Liver (tissue), 8 donors: ENCODE measurements at regions not wholly inside any gene's neighbourhood (a gene's known extent, or its start where the extent isn't known, plus 50 kb on each side); places are given as distances from the start of the nearest gene placed in this dataset.

Source experiments
- DNase-seq: peaks from one replicate; pipeline ENCODE4 v3.0.0-alpha.2; 2017; ENCODE audit warnings: low spot score
- H3K27ac ChIP-seq, 2 donors: one replicate each; pipeline ENCODE4 v1.7.0; 2013; ENCODE audit warnings: inconsistent platforms in 2 of 2, low read length in 2 of 2, control low read depth in 1 of 2, low read depth in 1 of 2, mild to moderate bottlenecking in 1 of 2
- H3K27me3 ChIP-seq, 4 donors: one replicate each; pipeline versions ENCODE4 v1.6.1 to v1.7.0; 2013; ENCODE audit warnings: low read length in 3 of 4, inconsistent platforms in 1 of 4, mild to moderate bottlenecking in 1 of 4, moderate library complexity in 1 of 4; ENCODE audit not compliant: control insufficient read depth in 4 of 4, insufficient read depth in 4 of 4
- H3K36me3 ChIP-seq, 4 donors: one replicate each; pipeline versions ENCODE4 v1.6.1 to v1.7.0; 2013; ENCODE audit warnings: low read length in 3 of 4, mild to moderate bottlenecking in 3 of 4, low read depth in 1 of 4, moderate library complexity in 1 of 4; ENCODE audit not compliant: control insufficient read depth in 4 of 4, insufficient read depth in 3 of 4
- H3K4me1 ChIP-seq, 4 donors: one replicate each; pipeline versions ENCODE4 v1.6.1 to v1.7.0; 2013; ENCODE audit warnings: low read length in 3 of 4, mild to moderate bottlenecking in 3 of 4, moderate library complexity in 1 of 4; ENCODE audit not compliant: control insufficient read depth in 4 of 4, insufficient read depth in 4 of 4
- H3K4me3 ChIP-seq, 3 donors: one replicate each; pipeline versions ENCODE4 v1.6.1 to v1.7.0; 2013; ENCODE audit warnings: low read length in 3 of 3, control low read depth in 1 of 3, low read depth in 1 of 3, mild to moderate bottlenecking in 1 of 3
- H3K9ac ChIP-seq, 2 donors: one replicate each; pipeline ENCODE4 v1.7.0; 2013; ENCODE audit warnings: low read length in 2 of 2, mild to moderate bottlenecking in 2 of 2, moderate library complexity in 2 of 2, control low read depth in 1 of 2, low read depth in 1 of 2
- H3K9me3 ChIP-seq, 4 donors: one replicate each; pipeline versions ENCODE4 v1.6.1 to v1.7.0; 2013; ENCODE audit warnings: low read length in 3 of 4; ENCODE audit not compliant: control insufficient read depth in 4 of 4
- ATF3 ChIP-seq: IDR thresholded peaks from 2 replicates; pipeline ENCODE4 v1.6.1; 2016; ENCODE audit warnings: antibody characterized with exemption
- CTCF ChIP-seq: fragments of 150-350 bp; IDR thresholded peaks from 2 replicates; pipeline ENCODE4 v1.5.1; 2017; ENCODE audit warnings: improper control_type of control experiment, low read depth, low read length; ENCODE audit not compliant: missing input control
- EGR1 ChIP-seq, 2 donors: IDR thresholded peaks; 2 replicates each; pipeline ENCODE4 v1.6.1; 2016 to 2018; ENCODE audit warnings: antibody characterized with exemption in 2 of 2, low read depth in 2 of 2
- FOXA1 ChIP-seq: IDR thresholded peaks from 2 replicates; pipeline ENCODE4 v1.6.1; 2016; ENCODE audit warnings: antibody characterized with exemption
- FOXA2 ChIP-seq: IDR thresholded peaks from 2 replicates; pipeline ENCODE4 v1.6.1; 2016; ENCODE audit warnings: antibody characterized with exemption
- GABPA ChIP-seq, 2 donors: IDR thresholded peaks in 1 of 2; conservative IDR thresholded peaks in 1 of 2; 2 replicates each; pipeline ENCODE4 v1.6.1; 2016; ENCODE audit warnings: antibody characterized with exemption in 2 of 2, mild to moderate bottlenecking in 1 of 2, moderate library complexity in 1 of 2
- HNF4A ChIP-seq, 2 donors: conservative IDR thresholded peaks; 2 replicates each; pipeline ENCODE4 v1.6.1; 2016; ENCODE audit warnings: antibody characterized with exemption in 2 of 2, mild to moderate bottlenecking in 2 of 2
- HNF4G ChIP-seq: IDR thresholded peaks from 2 replicates; pipeline ENCODE4 v1.6.1; 2016; ENCODE audit warnings: antibody characterized with exemption
- JUND ChIP-seq, 2 donors: IDR thresholded peaks; 2 replicates each; pipeline ENCODE4 v1.6.1; 2016; ENCODE audit warnings: antibody characterized with exemption in 2 of 2
- MAX ChIP-seq: IDR thresholded peaks from 2 replicates; pipeline ENCODE4 v1.6.1; 2016; ENCODE audit warnings: antibody characterized with exemption
- NR2F2 ChIP-seq: IDR thresholded peaks from 2 replicates; pipeline ENCODE4 v1.6.1; 2016; ENCODE audit warnings: antibody characterized with exemption
- RAD21 ChIP-seq, 2 donors: IDR thresholded peaks; 2 replicates each; pipeline ENCODE4 v1.6.1; 2016; ENCODE audit warnings: antibody characterized with exemption in 2 of 2, mild to moderate bottlenecking in 2 of 2
- REST ChIP-seq: IDR thresholded peaks from 2 replicates; pipeline ENCODE4 v1.6.1; 2016; ENCODE audit warnings: antibody characterized with exemption, mild to moderate bottlenecking
- RXRA ChIP-seq, 2 donors: IDR thresholded peaks; 2 replicates each; pipeline ENCODE4 v1.6.1; 2017 to 2018; ENCODE audit warnings: antibody characterized with exemption in 2 of 2, mild to moderate bottlenecking in 1 of 2
- TAF1 ChIP-seq: conservative IDR thresholded peaks from 2 replicates; pipeline ENCODE4 v1.6.1; 2016; ENCODE audit warnings: antibody characterized with exemption, mild to moderate bottlenecking
- WGBS: extraction: QIAGEN DNeasy Blood & Tissue Kit; methylation state at CpG from one replicate; pipeline ENCODE4 v1.1.7; 2013; 5-methylcytosine and 5-hydroxymethylcytosine counted together
- donor health status: healthy.
- donor health status: healthy.
- donor health status: healthy.
- donor health status: healthy.
- donor health status: healthy.

GRCh38 chr11:25436326-25436725, 895.6 kb upstream of the ANO3 start:
- Histone ChIP-seq H3K27ac (no peak overlapping the region), H3K9ac (no peak overlapping the region), H3K27me3 (no peaks in the 10 kb centered on the region), H3K9me3 (no peaks in the 10 kb centered on the region), H3K4me3 (no peak overlapping the region), H3K4me1 (peaks cover 0 to 3% (median 2%) of the 10 kb centered on the region in 4 donors), H3K36me3 (no peaks in the 10 kb centered on the region)
- DNase-seq, result no peak
- WGBS, result 79% methylated on average over 2 of the region's 2 CpGs
- TF ChIP-seq EGR1 (IDR thresholded peaks at IDR 0.05; ENCODE audit: low read depth in 2 of 2) (no peak), RAD21 (IDR thresholded peaks at IDR 0.05) (no peak), CTCF (no peak)

GRCh38 chr11:25441421-25441820, 890.5 kb upstream of the ANO3 start:
- H3K4me1 ChIP-seq, result peaks cover 0 to 4% (median 0%) of the 10 kb centered on the region in 4 donors
- WGBS, result 36% methylated on average over 3 of the region's 3 CpGs
- TF ChIP-seq CTCF, result no peak
- TF ChIP-seq FOXA2, result no peak
- TF ChIP-seq RXRA (IDR thresholded peaks at IDR 0.05), result no peak
- no peak for TF ChIP-seq EGR1 (IDR thresholded peaks at IDR 0.05; ENCODE audit: low read depth in 2 of 2)
- no peak for TF ChIP-seq MAX
- H3K27me3 ChIP-seq, result no peaks in the 10 kb centered on the region
- no peak overlapping the region for H3K4me3 ChIP-seq
- DNase-seq, result no peak
- no peaks in the 10 kb centered on the region for H3K36me3 ChIP-seq
- no peak overlapping the region for H3K27ac ChIP-seq
- H3K9me3 ChIP-seq, result no peaks in the 10 kb centered on the region
- H3K9ac ChIP-seq, result no peak overlapping the region

- Histone ChIP-seq H3K27ac (no peak overlapping the region), H3K36me3 (no peaks in the 10 kb centered on the region), H3K27me3 (no peaks in the 10 kb centered on the region), H3K4me1 (no peaks in the 10 kb centered on the region), H3K9ac (no peak overlapping the region), H3K4me3 (no peak overlapping the region), H3K9me3 (no peaks in the 10 kb centered on the region)
- WGBS, result 97% methylated on average over 1 of the region's 1 CpG
- no peak for DNase-seq
- no peak for TF ChIP-seq TAF1
- no peak for TF ChIP-seq FOXA2
- TF ChIP-seq HNF4A (conservative IDR thresholded peaks at IDR 0.05), result no peak
- TF ChIP-seq NR2F2, result no peak
- no peak for TF ChIP-seq FOXA1
- TF ChIP-seq CTCF, result no peak
- TF ChIP-seq EGR1 (IDR thresholded peaks at IDR 0.05; ENCODE audit: low read depth in 2 of 2), result no peak
- TF ChIP-seq MAX, result no peak
- no peak for TF ChIP-seq RXRA (IDR thresholded peaks at IDR 0.05)
- TF ChIP-seq HNF4G, result no peak
- TF ChIP-seq GABPA (IDR thresholded peaks at IDR 0.05 in 1 of 2, conservative IDR thresholded peaks at IDR 0.05 in 1 of 2), result no peak
- TF ChIP-seq JUND (IDR thresholded peaks at IDR 0.05), result no peak
- no peak for TF ChIP-seq ATF3
- TF ChIP-seq REST, result no peak
These were observed 882.8 kb upstream of the ANO3 start for GRCh38 chr11:25449091-25449490.
